Lung microvascular endothelial cell (primary cell): ENCODE measurements at regions not wholly inside any gene's neighbourhood (a gene's known extent, or its start where the extent isn't known, plus 50 kb on each side); places are given as distances from the start of the nearest gene placed in this dataset.
"Not testable (repeated sequence)": the region's sequence is repeated elsewhere in the genome, so short reads cannot be mapped to it uniquely, and the experiment has no call there.

Source experiments
- DNase-seq, 2 donors: peaks; one replicate each; pipeline versions ENCODE4 v3.0.0 to v3.0.0-alpha.2; 2010; ENCODE audit warnings: low read depth in 2 of 2

GRCh38 chr20:43404878-43405277 lies 52.8 kb upstream of the SRSF6 start:
- DNase-seq: peak in 1 of 2 donors; percentile 16

DNA sequence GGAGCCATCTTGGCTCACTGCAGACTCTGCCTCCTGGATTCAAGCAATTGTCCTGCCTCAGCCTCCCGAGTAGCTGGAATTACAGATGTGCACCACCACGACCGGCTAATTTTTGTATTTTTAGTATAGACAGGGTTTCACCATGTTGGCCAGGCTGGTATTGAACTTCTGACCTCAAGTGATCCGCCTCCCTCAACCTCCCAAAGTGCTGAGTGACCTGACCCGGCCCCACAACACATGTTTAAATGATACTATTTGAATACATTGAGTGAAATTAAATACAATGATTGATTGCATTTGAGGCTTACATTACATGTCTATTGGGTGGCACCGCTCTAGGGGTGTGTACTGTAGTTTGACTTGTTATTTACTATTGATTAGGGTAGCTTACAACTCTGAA lies 56.8 kb upstream of the SRSF6 start:
- not testable (repeated sequence) for DNase-seq

DNA sequence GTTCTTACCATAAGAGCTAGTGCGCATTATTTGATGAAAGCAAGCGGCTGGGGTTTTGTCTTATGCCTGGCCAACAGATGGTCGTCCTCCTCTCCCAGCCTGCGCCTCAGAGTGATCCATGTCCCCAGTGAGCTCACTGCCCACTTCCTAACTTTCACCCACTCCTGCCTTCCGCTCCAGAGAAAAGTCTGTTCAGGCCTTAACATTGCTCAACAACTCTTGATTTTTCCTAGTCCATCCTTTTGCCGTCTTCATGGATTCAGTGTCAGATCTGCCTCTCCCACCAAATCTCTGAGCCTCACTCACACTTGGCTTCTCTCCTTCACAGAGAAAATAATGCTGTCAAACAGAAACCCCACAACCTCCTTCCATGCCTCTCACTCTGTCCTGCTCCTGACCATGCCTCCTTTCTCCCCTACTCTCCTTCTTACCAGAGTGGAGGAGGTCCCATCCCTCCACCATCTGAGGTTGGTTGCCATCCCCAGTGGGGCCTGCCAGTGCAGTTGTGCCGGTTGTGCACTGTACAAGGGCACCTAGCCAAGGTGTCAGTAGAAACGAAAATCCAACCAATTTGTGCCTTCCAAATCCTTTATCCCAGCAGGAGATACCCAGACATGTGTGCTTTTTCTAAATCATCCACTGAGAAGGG lies 58.9 kb upstream of the SRSF6 start:
- no peak for DNase-seq

- no peak for DNase-seq
Measured at GRCh38 chr20:43397147-43397546, 60.5 kb upstream of the SRSF6 start.

DNA sequence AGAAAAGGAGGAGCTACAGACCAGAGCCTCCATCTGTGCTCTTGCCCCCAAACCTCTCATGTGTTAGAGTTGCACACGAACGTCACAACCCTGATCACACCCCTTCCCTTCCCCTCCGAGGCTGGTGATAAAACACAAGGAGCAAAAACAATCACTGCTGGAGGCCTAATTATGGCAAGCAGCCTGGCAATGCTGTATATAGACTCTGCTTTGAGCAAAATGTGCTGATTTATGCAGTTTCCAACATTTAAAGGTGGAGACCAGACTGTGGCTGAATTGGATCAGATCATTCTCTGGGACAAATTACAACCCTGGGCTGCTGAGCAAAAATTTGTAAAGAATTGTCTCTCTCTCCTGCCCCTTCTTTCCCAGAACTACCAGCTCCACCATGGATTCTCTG lies 64.6 kb upstream of the SRSF6 start:
- no peak for DNase-seq

- DNase-seq: no peak
Measured at GRCh38 chr20:43392561-43392960, 65.1 kb upstream of the SRSF6 start.

DNA sequence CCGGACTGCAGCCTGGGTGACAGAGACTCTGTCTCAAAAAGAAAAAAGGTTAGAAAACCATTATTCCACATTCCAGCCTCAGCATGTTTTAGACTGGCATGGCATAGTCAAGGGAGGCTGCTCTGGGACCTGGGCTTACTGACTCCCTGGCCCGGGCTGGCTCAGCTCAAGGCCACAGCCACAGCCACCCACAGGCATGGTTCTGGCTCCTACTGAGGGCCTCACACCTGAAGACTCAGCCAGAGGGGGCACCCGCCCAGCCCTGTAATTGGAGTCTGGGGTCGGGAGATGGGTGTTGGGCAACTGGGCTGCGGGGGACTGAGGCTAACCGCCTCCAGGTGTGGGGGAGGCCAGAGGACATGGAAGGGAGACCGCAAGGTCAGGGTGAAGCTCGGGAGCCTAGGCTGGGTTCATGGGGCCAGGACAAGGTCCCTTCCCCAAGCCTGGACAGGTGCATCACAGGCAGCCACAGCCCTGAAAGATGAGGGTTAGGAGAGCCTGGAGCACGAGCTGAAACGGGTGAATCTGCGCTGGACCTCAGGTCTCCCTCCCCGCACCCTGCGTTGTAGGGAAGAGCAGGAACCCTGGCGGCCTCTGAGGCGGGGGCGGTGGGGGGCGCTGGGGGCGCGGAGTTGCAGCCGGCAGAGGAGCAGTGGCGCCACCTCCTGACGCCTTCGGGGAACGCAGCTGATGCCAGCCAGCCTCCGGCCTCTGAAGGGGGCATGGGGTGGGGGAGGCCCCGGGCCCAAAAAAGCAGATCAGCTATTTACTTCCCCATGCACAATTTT lies 67.7 kb upstream of the SRSF6 start:
- no peak for DNase-seq

GRCh38 chr20:43389211-43389610 lies 68.5 kb upstream of the SRSF6 start:
- no peak for DNase-seq

DNA sequence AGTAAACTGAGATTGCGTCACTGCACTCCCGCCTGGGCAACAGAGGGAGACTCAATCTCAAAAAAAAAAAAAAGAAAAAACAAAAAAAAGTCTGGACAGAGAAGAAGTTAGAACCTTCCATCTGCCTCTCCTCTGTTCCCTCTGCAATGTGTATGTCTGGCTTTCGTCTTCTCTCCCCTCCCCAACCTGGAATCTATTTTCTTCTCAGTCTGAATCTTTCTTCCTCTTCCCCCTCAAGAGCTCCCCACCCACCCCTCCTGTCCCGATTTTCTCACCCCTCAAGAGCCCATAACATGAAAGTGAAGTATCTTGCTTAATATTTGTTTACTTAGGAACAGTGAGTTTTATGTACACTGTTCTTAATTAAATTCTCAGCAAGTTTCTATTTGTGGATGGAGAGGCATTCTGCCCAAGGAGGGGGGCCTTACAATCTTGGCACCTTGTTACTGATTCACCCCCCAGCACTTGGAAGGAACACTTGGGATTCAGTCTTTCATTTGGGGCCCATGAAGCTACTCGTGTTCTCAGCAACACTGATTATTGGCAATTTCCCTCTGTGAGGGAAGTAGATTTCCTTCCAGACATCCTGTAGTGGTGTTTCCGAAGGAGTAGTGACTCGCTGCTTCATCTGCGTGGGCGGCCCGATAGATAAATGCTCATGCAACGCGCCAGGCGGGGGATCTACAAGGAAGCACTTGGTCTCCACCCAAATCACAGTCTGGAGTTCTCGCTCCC lies 69.3 kb upstream of the SRSF6 start:
- no peak for DNase-seq

GRCh38 chr20:43387737-43388136 lies 70.0 kb upstream of the SRSF6 start:
- DNase-seq: no peak

DNA sequence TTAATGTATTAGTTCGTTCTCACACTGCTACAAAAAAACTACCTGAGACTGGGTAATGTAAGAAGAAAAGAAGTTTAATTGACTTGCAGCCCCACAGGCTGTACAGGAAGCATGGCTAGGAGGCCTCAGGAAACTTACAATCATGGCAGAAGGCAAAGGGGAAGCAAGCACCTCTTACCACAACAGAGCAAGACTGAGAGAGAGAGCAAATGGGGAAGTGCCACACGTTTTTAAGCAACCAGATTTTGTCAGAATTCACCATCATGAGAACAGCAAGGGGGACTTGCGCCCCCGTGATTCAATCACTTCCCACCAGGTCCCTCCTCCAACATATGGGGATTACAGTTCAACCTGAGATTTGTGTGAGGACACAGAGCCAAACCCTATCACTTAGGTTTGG lies 70.8 kb upstream of the SRSF6 start:
- DNase-seq: no peak

DNA sequence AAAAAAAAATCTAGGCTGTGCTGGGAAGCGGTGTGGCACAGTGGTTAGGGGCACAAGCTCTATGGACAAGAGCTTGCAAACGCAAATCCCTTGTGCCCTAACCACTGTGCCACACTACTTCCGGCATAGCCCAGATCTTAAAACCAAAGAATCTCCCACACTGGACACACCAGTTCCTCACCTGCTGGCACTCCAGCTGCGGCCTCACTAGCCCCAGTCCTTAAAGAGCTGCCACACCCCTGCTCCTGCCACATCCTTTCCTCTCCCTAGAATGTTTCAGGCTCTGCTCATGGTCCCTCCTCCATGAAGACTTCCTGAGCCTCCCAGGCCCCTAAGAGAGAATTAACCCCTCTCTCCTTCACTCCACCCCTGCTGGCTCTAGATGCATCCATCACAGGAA lies 71.8 kb upstream of the SRSF6 start:
- DNase-seq: no peak

- no peak for DNase-seq
Measured at GRCh38 chr20:43384101-43384940, 73.4 kb upstream of the SRSF6 start.

DNA sequence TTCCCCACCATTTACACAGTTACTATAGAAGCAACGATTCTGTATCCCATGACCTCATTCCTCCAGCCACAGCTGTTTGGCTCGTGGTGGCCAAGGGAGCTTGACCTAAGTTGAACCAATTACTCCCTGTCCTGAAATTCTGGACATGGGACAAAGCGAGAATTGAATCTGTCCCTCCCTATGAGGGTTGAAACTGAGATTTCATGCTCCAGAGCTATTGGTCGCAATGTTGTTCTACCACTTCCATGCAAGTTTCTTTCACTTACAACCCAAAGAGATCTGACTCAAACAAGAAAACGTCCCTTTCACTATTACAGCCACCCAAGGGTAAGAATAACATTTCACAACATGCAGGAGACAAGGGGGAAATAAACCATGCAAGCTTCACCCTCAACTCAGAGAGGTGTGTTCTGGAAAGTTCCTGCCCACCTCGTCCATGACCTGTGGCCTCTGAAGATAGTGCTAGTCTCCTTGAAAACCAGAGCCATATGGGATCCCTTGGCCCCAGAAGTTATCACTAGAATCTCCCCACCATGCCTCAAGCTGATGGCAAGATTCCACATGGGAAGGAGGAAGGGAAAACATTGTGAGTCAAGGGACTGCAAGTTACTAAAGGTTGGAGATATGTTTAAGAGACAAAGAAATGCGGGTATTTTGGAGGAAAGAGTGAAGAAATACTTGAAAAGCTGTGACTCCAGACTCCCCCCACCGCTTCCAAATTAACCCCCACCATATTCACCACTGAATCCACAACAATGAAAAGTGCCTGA lies 74.5 kb upstream of the SRSF6 start:
- DNase-seq: no peak

DNA sequence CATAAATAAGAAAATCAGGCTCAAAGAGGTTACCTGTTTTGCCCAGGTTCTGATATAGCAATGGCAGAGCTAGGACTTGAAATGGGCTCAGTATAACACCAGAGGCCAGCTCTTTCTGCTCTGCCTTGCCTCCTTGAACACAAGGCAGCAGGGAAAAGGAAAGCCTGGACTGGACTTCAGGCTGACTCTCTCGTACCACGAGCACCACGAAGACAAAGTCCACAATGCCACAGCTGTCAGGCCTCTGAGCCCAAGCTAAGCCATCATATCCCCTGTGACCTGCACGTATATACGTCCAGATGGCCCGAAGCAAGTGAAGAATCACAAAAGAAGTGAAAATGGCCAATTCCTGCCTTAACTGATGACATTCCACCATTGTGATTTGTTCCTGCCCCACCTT lies 75.6 kb upstream of the SRSF6 start:
- DNase-seq: not testable (repeated sequence)

DNA sequence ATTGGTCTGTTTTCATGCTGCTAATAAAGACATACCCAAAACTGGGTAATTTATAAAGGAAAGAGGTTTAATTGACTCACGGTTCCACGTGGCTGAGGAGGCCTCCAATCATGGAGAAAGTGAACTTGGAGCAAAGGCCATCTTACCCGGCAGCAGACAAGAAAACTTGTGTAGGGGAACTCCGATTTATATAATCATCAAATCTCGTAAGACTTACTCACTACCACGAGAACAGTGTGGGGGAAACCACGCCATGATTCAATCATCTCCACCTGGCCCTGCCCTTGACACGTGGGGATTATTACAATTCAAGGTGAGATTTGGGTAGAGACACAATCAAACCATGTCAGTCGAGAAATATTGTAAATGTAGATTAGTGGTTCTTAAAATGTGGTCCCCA lies 76.2 kb upstream of the SRSF6 start:
- DNase-seq: not testable (repeated sequence)

DNA sequence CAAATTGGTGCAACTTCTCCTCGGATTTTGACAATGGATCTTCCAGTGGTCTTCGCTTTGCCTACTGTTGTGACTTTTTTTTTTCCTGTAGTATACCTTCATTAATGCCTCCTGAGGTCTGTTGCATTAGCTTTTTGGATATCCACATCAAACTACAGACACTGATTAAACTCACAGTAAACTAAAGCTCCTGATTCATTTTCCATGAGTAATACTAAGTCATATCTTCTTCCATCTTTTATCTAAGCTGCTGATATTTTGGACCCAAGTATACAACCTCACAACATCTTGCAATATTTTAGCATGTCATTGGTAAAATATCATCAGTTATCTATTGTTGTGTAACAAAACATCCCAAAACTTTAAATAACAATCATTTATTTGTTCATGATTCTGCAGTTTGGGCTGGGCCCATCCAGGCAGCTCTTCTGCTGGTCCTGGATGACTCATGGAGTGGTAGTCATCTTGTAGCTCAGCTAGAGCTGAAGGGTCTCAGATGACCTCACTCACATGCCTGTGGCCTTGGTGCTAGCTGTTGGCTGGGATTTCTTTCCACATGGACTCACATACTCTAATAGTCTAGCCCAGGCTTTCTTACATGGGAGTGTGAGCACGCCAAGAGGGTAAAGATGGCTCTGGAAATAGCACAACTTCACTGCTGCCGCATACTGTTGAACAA lies 78.3 kb upstream of the SRSF6 start:
- no peak for DNase-seq

GRCh38 chr20:43376831-43377230 lies 80.9 kb upstream of the SRSF6 start:
- DNase-seq: no peak

DNA sequence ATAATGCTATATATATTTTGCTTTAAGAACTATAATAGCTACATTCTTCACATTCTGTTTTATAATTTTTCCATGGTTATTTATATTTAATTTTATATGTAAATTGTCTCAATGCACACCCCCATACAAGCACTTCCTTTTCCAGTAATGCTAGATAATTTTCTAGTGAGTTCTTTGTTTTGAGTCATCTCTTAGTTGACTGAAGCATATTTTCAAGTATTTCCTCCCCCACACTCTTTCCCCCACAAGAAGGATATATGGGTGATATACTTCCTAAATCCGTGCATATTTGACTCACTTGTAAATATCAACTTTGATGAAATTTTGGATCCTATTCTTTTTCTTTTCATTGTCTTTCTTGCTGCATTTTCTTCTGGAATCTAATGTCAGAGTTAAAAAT lies 82.1 kb upstream of the SRSF6 start:
- no peak for DNase-seq

- no peak for DNase-seq
Measured at GRCh38 chr20:43372051-43372450, 85.6 kb upstream of the SRSF6 start.
